Mucosa of rectum (tissue), 2 donors: ENCODE measurements at regions not wholly inside any gene's neighbourhood (a gene's known extent, or its start where the extent isn't known, plus 50 kb on each side); places are given as distances from the start of the nearest gene placed in this dataset.

Experiments used
- H3K27ac ChIP-seq, 2 donors: one replicate each; pipeline ENCODE4 v1.7.0; 2013; ENCODE audit warnings: inconsistent platforms in 2 of 2, low read depth in 2 of 2, low read length in 2 of 2
- H3K27me3 ChIP-seq, 2 donors: one replicate each; pipeline ENCODE4 v1.7.0; 2013; ENCODE audit warnings: low read length in 2 of 2; ENCODE audit not compliant: control insufficient read depth in 2 of 2, insufficient read depth in 2 of 2
- H3K36me3 ChIP-seq, 2 donors: one replicate each; pipeline ENCODE4 v1.7.0; 2013; ENCODE audit warnings: low read length in 2 of 2; ENCODE audit not compliant: control insufficient read depth in 2 of 2, insufficient read depth in 2 of 2
- H3K4me1 ChIP-seq, 2 donors: one replicate each; pipeline ENCODE4 v1.7.0; 2013; ENCODE audit warnings: low read length in 2 of 2, mild to moderate bottlenecking in 1 of 2; ENCODE audit not compliant: control insufficient read depth in 2 of 2, insufficient read depth in 2 of 2
- H3K4me3 ChIP-seq, 2 donors: one replicate each; pipeline ENCODE4 v1.7.0; 2013; ENCODE audit warnings: low read length in 2 of 2
- H3K9ac ChIP-seq, 2 donors: one replicate each; pipeline ENCODE4 v1.7.0; 2013; ENCODE audit warnings: low read length in 2 of 2, low read depth in 1 of 2, mild to moderate bottlenecking in 1 of 2
- H3K9me3 ChIP-seq, 2 donors: one replicate each; pipeline ENCODE4 v1.7.0; 2013; ENCODE audit warnings: low read length in 2 of 2; ENCODE audit not compliant: control insufficient read depth in 2 of 2
- donor health status: healthy.
- donor health status: Normal muscosa, but diverticular disease.

DNA sequence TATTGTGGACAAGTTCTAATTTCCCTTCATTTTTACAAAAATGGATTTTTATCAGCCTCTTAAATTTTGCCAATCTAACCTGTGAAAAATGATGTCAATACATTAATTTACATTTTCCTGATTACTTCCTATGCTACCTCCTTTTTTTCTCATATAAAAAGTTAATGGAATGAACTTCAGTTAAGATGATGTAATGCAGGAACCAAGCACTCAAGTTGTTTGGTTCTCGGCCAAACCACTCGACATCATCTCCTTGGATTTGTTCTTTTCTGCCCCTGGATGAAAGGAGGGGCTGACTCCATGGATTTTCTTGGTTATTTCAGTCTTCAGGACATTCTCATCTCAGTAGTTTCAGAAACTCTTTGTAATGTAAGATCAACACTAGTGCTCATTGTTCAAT, 253.1 kb upstream of the NXPH2 start:
- Histone ChIP-seq H3K4me3 (no peak overlapping the region), H3K4me1 (no peaks in the 10 kb centered on the region), H3K36me3 (no peaks in the 10 kb centered on the region), H3K27ac (no peak overlapping the region), H3K27me3 (no peaks in the 10 kb centered on the region), H3K9ac (no peak overlapping the region), H3K9me3 (no peaks in the 10 kb centered on the region)

DNA sequence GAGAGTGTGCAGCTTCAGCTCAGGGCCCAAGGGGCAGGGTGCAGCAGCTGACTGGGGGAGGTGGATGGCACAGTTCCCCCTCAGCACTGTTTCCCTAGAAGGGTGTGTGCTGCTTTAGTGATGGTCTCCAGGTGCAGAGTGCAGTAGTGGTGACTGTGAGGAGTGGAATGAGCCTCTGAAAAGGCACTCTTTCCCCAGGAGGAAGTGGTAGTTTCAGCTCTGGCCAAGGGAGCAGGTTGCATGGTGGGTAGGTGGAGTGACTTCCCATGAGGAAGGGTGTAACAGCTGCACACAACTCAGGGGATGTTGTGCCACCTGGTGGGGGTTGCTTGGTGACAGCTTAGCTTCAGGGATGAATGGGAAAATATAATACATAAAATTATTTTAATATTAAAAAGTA, 251.5 kb upstream of the NXPH2 start:
- Histone ChIP-seq H3K36me3 (no peaks in the 10 kb centered on the region), H3K9me3 (no peaks in the 10 kb centered on the region), H3K4me3 (no peak overlapping the region), H3K27ac (no peak overlapping the region), H3K9ac (no peak overlapping the region), H3K4me1 (no peaks in the 10 kb centered on the region), H3K27me3 (no peaks in the 10 kb centered on the region)

DNA sequence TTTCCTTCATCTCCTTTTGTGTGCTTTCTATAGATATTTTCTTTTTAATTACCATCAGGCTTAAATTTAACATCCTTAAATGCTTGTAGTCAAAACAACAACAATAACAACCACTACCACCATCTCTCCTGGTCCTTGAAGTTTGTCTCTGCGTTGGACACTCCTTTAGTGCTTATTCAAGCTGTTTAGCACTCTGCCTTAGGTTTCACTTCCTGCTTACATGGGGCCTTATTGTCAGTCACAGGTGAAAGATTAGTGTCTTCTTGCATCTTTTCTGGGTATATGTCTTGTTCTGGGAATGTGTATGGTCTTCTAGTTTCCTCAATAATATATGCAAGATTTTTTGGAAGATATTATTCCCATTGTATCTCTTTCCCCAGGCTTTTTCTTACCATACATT, 240.1 kb upstream of the NXPH2 start:
- H3K27me3 ChIP-seq, result no peaks in the 10 kb centered on the region
- no peaks in the 10 kb centered on the region for H3K9me3 ChIP-seq
- H3K36me3 ChIP-seq, result no peaks in the 10 kb centered on the region
- H3K9ac ChIP-seq, result no peak overlapping the region
- H3K4me1 ChIP-seq, result no peaks in the 10 kb centered on the region
- no peak overlapping the region for H3K4me3 ChIP-seq
- no peak overlapping the region for H3K27ac ChIP-seq

DNA sequence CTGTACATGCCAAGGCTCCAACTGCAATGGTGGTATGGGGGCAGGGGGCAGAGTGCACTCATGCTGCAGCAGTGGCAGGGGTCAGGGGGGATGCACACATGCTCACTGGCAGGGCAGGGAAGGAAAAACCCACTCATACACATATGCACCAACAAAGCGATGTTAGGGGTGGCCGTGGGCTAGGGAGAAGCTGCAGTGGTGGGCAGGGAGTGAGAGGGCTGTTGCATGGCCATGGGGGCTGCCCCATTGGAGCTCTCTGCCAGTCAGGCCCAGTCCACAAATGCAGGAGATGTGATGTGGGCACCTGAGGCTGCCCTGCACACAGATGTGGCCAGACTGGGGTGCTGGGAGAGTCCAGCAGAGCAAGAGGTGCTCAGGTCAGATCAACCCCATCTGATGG, 238.1 kb upstream of the NXPH2 start:
- Histone ChIP-seq H3K27me3 (no peaks in the 10 kb centered on the region), H3K9me3 (no peaks in the 10 kb centered on the region), H3K9ac (no peak overlapping the region), H3K4me1 (no peaks in the 10 kb centered on the region), H3K27ac (no peak overlapping the region), H3K36me3 (no peaks in the 10 kb centered on the region), H3K4me3 (no peak overlapping the region)

DNA sequence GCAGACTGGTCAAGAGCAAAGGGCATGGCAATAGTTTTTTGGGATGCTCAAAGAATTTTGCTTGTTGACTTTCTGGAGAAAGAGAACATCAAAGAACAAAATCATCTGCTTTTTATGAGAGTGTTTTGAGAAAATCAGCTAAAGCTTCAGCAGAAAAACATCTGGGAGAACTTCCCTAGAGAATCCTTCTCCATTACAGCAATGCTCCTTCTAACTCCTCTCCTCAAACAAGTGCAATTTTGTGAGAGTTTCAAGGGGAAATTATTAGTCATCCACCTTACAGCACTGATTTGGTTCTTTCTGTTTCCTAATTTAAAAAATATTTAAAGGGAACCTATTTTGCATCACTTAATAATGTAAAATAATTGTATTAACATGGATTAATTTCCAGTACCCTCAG, 226.9 kb upstream of the NXPH2 start:
- H3K27ac ChIP-seq, result no peak overlapping the region
- H3K4me3 ChIP-seq, result no peak overlapping the region
- H3K9ac ChIP-seq, result no peak overlapping the region
- H3K36me3 ChIP-seq, result no peaks in the 10 kb centered on the region
- no peaks in the 10 kb centered on the region for H3K9me3 ChIP-seq
- no peaks in the 10 kb centered on the region for H3K27me3 ChIP-seq
- H3K4me1 ChIP-seq, result no peaks in the 10 kb centered on the region

DNA sequence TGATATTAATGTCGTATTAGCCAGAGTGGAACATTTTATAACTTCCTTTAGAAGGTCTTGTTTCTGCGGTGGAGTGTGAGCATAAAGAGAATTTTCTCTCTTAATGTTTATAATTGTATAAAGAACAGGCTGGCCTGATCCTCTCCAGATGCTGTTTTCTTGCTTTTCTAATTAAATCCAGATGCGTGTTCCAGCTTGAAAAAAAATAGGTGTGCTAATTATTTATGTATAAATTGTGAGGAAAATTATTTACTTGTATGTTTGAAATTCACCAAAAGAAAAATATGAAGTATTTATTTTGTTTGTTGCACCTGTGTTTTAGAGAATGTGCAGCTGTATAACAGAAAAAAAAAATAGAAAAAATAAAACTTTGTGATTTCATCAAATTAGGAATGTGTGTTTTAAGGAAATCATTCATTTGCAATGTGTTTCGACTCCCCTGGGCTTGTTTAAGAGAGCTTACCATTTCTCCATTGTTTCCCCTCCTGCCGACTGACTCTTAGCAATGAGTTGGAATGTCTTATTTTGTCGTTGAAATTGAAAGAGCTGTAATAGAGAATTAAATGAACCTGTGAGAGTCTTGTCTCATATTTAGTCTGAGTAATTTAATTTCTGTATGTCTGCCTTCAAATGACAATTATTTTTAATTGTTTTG, 220.1 kb upstream of the NXPH2 start:
- H3K4me3 ChIP-seq, result no peak overlapping the region
- H3K9me3 ChIP-seq, result no peaks in the 10 kb centered on the region
- H3K9ac ChIP-seq, result no peak overlapping the region
- no peaks in the 10 kb centered on the region for H3K4me1 ChIP-seq
- H3K36me3 ChIP-seq, result no peaks in the 10 kb centered on the region
- no peaks in the 10 kb centered on the region for H3K27me3 ChIP-seq
- no peak overlapping the region for H3K27ac ChIP-seq

DNA sequence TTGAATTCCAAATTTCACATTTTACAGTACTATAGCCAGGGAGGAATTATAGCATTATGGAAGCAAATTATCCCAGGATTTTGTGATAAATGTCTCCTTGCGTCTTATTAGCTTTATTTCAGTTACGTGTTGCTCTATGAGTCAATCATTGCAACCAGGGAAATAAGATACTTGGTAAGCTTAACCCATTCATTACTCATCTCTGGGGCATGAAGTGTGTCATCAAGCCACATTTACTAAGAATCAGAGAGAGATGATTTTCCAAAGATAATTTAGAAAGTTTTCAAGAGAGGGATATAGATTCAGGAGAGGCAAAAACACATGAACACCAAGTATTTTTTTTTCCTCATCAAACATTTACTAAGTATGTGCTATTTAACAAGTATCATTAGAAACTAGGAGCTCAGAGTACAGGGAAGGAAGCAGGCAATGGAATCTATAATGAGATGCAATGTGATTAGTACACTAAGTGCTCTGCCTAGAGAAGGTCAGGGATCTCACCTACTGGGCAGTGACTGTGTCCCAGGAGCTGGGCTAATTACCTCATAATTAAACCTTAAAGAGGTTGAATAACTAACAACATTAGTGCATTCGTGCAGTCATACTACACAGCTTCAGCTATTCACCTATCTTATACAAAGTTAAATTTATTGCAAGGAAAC, 217.8 kb upstream of the NXPH2 start:
- H3K4me1 ChIP-seq, result no peaks in the 10 kb centered on the region
- no peaks in the 10 kb centered on the region for H3K9me3 ChIP-seq
- no peak overlapping the region for H3K4me3 ChIP-seq
- no peaks in the 10 kb centered on the region for H3K27me3 ChIP-seq
- H3K9ac ChIP-seq, result no peak overlapping the region
- no peak overlapping the region for H3K27ac ChIP-seq
- no peaks in the 10 kb centered on the region for H3K36me3 ChIP-seq

DNA sequence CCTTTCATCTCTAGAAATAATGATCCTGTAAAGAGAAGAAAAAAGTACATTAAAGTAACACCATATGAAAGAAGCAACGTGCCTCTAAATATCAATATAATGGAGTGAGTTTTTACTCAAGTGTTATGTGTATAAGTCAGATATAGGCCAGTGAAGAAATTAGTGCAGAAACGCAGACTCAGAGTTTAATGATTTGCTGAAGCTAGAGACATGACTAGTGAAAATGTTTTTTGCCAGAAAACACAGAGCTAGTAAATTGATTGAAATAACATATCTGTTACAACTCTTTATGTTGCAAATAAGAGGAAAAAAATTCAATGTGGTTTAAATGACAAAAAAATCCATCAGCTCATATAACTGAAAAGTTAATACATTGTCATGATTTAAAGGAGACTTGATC, 217.2 kb upstream of the NXPH2 start:
- Histone ChIP-seq H3K9me3 (no peaks in the 10 kb centered on the region), H3K27ac (no peak overlapping the region), H3K27me3 (no peaks in the 10 kb centered on the region), H3K9ac (no peak overlapping the region), H3K4me3 (no peak overlapping the region), H3K36me3 (no peaks in the 10 kb centered on the region), H3K4me1 (no peaks in the 10 kb centered on the region)

DNA sequence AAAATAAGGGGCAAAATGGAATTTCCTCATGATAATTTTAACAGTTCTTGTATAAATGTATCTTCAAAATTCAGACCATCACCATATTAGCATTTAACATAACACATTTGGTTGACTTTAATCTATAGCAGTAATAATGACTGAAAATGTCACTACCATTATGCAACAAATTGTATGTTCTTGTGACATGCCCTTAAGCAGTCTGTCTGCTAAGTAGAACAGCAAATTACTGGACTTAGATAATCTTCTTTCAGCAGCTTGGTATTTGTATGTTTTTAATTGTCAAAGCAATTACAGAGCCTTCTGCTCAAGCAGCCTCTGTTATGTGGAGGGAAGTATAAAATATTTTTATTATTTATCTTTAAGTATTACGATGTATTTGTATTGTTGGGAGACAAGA, 214.3 kb upstream of the NXPH2 start:
- H3K4me1 ChIP-seq, result no peaks in the 10 kb centered on the region
- H3K9ac ChIP-seq, result no peak overlapping the region
- no peak overlapping the region for H3K4me3 ChIP-seq
- H3K36me3 ChIP-seq, result no peaks in the 10 kb centered on the region
- H3K27me3 ChIP-seq, result no peaks in the 10 kb centered on the region
- no peak overlapping the region for H3K27ac ChIP-seq
- H3K9me3 ChIP-seq, result no peaks in the 10 kb centered on the region

DNA sequence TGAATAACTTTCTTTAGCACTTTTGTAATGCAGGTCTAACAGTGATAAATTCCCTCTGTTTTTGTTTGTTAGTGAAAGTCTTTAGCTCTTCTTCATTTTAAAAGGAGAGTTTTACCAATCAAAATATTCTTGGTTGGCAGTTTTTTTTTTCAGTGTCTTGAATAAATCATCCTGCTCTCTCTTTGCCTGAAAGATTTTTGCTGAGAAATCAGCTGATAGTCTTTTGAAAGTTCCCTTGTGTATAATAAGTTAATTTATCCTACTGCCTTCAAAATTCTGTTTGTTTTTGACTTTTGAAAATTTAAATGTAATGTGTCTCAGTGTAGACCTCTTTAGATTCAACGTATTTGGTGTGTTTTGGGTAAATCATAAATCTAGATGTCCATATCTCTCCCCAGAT, 205.7 kb upstream of the NXPH2 start:
- Histone ChIP-seq H3K27me3 (no peaks in the 10 kb centered on the region), H3K9ac (no peak overlapping the region), H3K36me3 (no peaks in the 10 kb centered on the region), H3K9me3 (no peaks in the 10 kb centered on the region), H3K27ac (no peak overlapping the region), H3K4me3 (no peak overlapping the region), H3K4me1 (no peaks in the 10 kb centered on the region)
